PC-3 (cell line): ENCODE measurements at regions not wholly inside any gene's neighbourhood (a gene's known extent, or its start where the extent isn't known, plus 50 kb on each side); places are given as distances from the start of the nearest gene placed in this dataset.

Experiments used
- ATAC-seq: fragments of 200-7000 bp; cut with Tn5 transposase; 2 replicates; pipeline ENCODE4 v1.9.1; 2020; ENCODE audit warnings: mild to moderate bottlenecking, moderate library complexity
- BruUV-seq: library from RNA; stranded (reverse); fragments of 400-500 nt; replicated peaks from 2 replicates; lab custom pipeline; 2021; lab: Mats Ljungman, UMichigan
- CTCF ChIA-PET: fragments of 300-600 bp; sonication (Branson Sonifier 250); formaldehyde crosslinking; loops from one replicate; lab custom pipeline; 2022; ENCODE audit warnings: antibody characterized with exemption; lab: Charles Lee
- POLR2A ChIA-PET: fragments of 300-600 bp; sonication (Branson Sonifier 250); formaldehyde crosslinking; loops from one replicate; lab custom pipeline; 2022; ENCODE audit warnings: antibody characterized with exemption; ENCODE audit not compliant: unreplicated experiment; lab: Charles Lee
- DNase-seq: peaks from one replicate; pipeline ENCODE4 v3.0.0-alpha.2; 2015
- H2AFZ ChIP-seq: fragments of 300-600 bp; sonication (generic); 2 replicates; pipeline ENCODE4 v1.6.0; 2016; ENCODE audit warnings: antibody characterized with exemption, low read length
- H3F3A ChIP-seq: fragments of 300-600 bp; sonication (generic); one replicate; pipeline ENCODE4 v1.6.0; 2017; ENCODE audit warnings: antibody characterized with exemption, low read length, control low read depth, mild to moderate bottlenecking; ENCODE audit not compliant: unreplicated experiment
- H3K27ac ChIP-seq: fragments of 300-600 bp; sonication (generic); 2 replicates; pipeline ENCODE4 v1.5.1; 2016; ENCODE audit warnings: mild to moderate bottlenecking, low read length
- H3K27me3 ChIP-seq: fragments of 300-600 bp; sonication (generic); 2 replicates; pipeline ENCODE4 v1.6.1; 2016; ENCODE audit warnings: low read length, mixed read lengths
- H3K36me3 ChIP-seq: fragments of 300-600 bp; sonication (generic); 2 replicates; pipeline ENCODE4 v1.6.1; 2016; ENCODE audit warnings: low read depth, mixed run types, low read length, mixed read lengths
- H3K4me1 ChIP-seq: fragments of 300-600 bp; sonication (generic); 2 replicates; pipeline ENCODE4 v1.5.1; 2016; ENCODE audit warnings: low read length; ENCODE audit not compliant: insufficient read depth
- H3K4me2 ChIP-seq: fragments of 300-600 bp; sonication (generic); 2 replicates; pipeline ENCODE4 v1.6.0; 2016; ENCODE audit warnings: low read length
- H3K4me3 ChIP-seq: fragments of 300-600 bp; sonication (generic); 2 replicates; pipeline ENCODE4 v1.5.1; 2016; ENCODE audit warnings: mild to moderate bottlenecking, low read length, mixed read lengths
- H3K79me2 ChIP-seq: fragments of 300-600 bp; sonication (generic); 2 replicates; pipeline ENCODE4 v1.6.1; 2017; ENCODE audit warnings: low read length, mixed read lengths
- H3K9ac ChIP-seq: fragments of 300-600 bp; sonication (generic); 2 replicates; pipeline ENCODE4 v1.6.0; 2016; ENCODE audit warnings: mild to moderate bottlenecking, low read length
- H3K9me2 ChIP-seq: fragments of 300-600 bp; sonication (generic); replicated peaks from 2 replicates; pipeline ENCODE4 v1.6.1; 2016; ENCODE audit warnings: mixed run types, low read length, mixed read lengths
- H3K9me3 ChIP-seq: fragments of 300-600 bp; sonication (generic); 2 replicates; pipeline ENCODE4 v1.6.1; 2016; ENCODE audit warnings: low read length, mixed read lengths
- H4K20me1 ChIP-seq: fragments of 300-600 bp; sonication (generic); 2 replicates; pipeline ENCODE4 v1.6.1; 2016; ENCODE audit warnings: low read length, mixed read lengths
- EZH2 ChIP-seq: fragments of 300-600 bp; sonication (generic); IDR thresholded peaks from one replicate; pipeline ENCODE4 v1.6.1; 2017; ENCODE audit warnings: antibody characterized with exemption, mild to moderate bottlenecking, low read length; ENCODE audit not compliant: unreplicated experiment
- EZH2phosphoT487 ChIP-seq: fragments of 300-600 bp; sonication (generic); IDR thresholded peaks from 2 replicates; pipeline ENCODE4 v1.6.1; 2018; ENCODE audit warnings: mild to moderate bottlenecking, antibody characterized with exemption, low read length, borderline replicate concordance
- intact Hi-C: fragments of 100-400 bp; cut with micrococcal nuclease; formaldehyde crosslinking; loops from 2 replicates; pipeline ENCODE4 v1.9.0; 2023
- TF ChIP-seq, protein P1 (sequence below): fragments of 300-600 bp; sonication (generic); conservative IDR thresholded peaks from 2 replicates; pipeline ENCODE4 v1.5.1; 2017; ENCODE audit warnings: antibody characterized with exemption, low read depth, mild to moderate bottlenecking, low read length

DNA sequence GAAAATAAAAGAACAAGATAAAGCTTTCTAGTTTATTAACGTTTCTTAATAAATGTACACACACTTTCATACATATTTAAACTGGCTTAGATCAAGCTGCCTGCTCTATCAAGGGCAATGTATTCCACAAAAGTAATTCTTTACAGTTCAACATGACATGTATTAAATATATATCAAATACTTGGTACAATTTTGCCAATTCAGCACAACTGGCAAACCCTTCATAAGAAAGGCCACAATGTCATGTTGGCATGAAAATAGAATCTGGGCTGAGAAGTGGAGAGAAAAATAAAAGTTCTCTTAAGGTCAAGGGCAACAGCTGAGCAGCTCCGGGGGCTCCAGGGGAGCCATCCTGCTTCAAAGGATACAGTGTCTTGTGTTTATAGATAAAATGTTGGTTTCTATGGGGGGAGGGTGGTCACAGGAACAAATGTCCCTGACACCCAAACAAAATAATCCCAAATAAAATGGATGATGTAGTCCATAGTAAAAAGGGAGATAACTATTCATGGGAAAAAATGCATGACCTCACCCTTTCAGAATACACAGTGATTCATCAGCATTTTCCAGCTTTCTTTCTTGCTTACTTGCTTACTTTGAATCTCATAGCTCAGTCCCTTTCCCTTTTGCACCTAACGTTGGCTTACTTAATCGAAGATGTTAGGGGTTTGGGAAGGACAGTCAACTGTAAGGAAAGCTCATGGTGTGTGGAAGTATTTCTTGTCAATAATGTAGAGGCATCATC, 494.9 kb downstream of the NYAP2 start:
- TF ChIP-seq, protein P1, sequence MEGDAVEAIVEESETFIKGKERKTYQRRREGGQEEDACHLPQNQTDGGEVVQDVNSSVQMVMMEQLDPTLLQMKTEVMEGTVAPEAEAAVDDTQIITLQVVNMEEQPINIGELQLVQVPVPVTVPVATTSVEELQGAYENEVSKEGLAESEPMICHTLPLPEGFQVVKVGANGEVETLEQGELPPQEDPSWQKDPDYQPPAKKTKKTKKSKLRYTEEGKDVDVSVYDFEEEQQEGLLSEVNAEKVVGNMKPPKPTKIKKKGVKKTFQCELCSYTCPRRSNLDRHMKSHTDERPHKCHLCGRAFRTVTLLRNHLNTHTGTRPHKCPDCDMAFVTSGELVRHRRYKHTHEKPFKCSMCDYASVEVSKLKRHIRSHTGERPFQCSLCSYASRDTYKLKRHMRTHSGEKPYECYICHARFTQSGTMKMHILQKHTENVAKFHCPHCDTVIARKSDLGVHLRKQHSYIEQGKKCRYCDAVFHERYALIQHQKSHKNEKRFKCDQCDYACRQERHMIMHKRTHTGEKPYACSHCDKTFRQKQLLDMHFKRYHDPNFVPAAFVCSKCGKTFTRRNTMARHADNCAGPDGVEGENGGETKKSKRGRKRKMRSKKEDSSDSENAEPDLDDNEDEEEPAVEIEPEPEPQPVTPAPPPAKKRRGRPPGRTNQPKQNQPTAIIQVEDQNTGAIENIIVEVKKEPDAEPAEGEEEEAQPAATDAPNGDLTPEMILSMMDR, result no peak
- no peak for TF ChIP-seq EZH2
- no peak for TF ChIP-seq EZH2phosphoT487
- H4K20me1 ChIP-seq, result no peaks in the 10 kb centered on the region
- peak; percentile 90 for ATAC-seq
- BruUV-seq, result no TSS peak
- H3K4me3 ChIP-seq, result no peak overlapping the region
- H3K36me3 ChIP-seq, result no peaks in the 10 kb centered on the region
- H2AFZ ChIP-seq, result peak overlapping the region; percentile 24; the same call in 1 of the 2 replicates
- no peaks in the 10 kb centered on the region for H3K79me2 ChIP-seq
- intact Hi-C loops, result loop anchor here (5.0 to 10.0 kb wide), 3 partner anchors 130 to 533 kb away; no protein-coding TSS in a partner anchor
- peak; percentile 81 for DNase-seq
- CTCF ChIA-PET, result interaction anchor here (0.6 kb wide), 1 partner anchor 224 kb away, joined by 3 read pairs; no protein-coding TSS in a partner anchor
- peak overlapping the region; percentile 33 for H3K9ac ChIP-seq
- H3K4me2 ChIP-seq, result peak overlapping the region; percentile 65
- peak overlapping the region; percentile 62 for H3K27ac ChIP-seq
- H3K4me1 ChIP-seq, result peaks cover 25% of the 10 kb centered on the region
- POLR2A ChIA-PET, result interaction anchor here (0.6 kb wide), 3 partner anchors 71 to 226 kb away, joined by 3 to 10 read pairs (median 5); no protein-coding TSS in a partner anchor
- H3F3A ChIP-seq, result no peaks in the 10 kb centered on the region
- no peaks in the 10 kb centered on the region for H3K9me2 ChIP-seq
- H3K9me3 ChIP-seq, result no peaks in the 10 kb centered on the region
- no peaks in the 10 kb centered on the region for H3K27me3 ChIP-seq

DNA sequence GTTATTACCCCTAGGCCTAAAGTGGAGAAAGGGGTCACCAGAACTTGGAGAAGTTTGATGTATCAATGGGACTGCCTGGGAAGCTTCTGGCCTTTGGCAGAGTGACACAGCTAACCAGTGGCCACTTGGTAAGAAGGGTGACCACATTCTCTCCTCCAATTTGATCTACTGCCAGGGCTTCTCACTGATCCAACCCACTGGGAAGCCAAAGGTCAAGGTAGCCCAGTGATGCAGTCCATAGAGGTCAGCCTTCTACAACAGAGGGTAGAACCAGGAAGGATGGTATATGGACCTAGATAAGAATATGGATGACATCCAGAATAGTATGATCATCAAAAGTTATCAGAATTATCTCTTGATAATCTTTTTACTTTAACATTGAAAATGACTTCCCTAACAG, 493.6 kb downstream of the NYAP2 start:
- Histone ChIP-seq H3K9me2 (no peaks in the 10 kb centered on the region), H3K27ac (no peak overlapping the region), H3K4me3 (no peak overlapping the region), H2AFZ (no peak overlapping the region), H3K9ac (no peak overlapping the region), H3K4me1 (peaks cover 33% of the 10 kb centered on the region), H3F3A (no peaks in the 10 kb centered on the region), H4K20me1 (no peaks in the 10 kb centered on the region), H3K27me3 (no peaks in the 10 kb centered on the region), H3K4me2 (no peak overlapping the region), H3K36me3 (no peaks in the 10 kb centered on the region), H3K79me2 (no peaks in the 10 kb centered on the region), H3K9me3 (no peaks in the 10 kb centered on the region)
- POLR2A ChIA-PET, result no interaction called here
- TF ChIP-seq EZH2phosphoT487 (no peak), EZH2 (no peak)
- TF ChIP-seq, protein P1, result no peak
- DNase-seq (no peak), ATAC-seq (no peak)
- intact Hi-C loops, result loop anchor here (2.0 to 10.0 kb wide), 4 partner anchors 132 to 534 kb away; no protein-coding TSS in a partner anchor
- no TSS peak for BruUV-seq
- CTCF ChIA-PET, result no interaction called here

DNA sequence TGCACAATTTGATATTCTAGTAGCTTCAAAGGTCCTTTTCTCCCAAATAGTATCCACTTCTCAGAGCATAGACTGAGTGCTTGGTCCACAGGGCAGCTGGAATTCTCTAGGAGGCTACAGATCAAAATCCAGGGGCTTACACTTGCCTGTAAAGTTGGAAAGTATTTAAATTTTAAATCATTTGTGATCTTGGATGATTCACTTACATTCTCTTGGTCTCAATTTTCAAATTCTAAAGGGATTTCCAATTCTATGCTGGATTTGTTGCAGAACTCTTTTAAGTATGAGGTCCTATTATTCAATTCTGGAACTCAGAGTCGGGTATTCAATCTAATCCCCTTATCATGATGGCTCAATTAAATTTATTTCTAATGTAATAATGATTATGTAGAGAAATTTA, 492.3 kb downstream of the NYAP2 start:
- intact Hi-C loops, result loop anchor here (2.0 to 10.0 kb wide), 4 partner anchors 133 to 536 kb away; no protein-coding TSS in a partner anchor

More for the DNA sequence above, 492.3 kb downstream of the NYAP2 start:
- CTCF ChIA-PET, result interaction anchor here (0.5 kb wide), 1 partner anchor 226 kb away, joined by 4 read pairs; no protein-coding TSS in a partner anchor
- BruUV-seq, result no TSS peak
- no peaks in the 10 kb centered on the region for H3F3A ChIP-seq
- POLR2A ChIA-PET, result no interaction called here
- no peak for TF ChIP-seq EZH2phosphoT487
- no peak for TF ChIP-seq EZH2
- TF ChIP-seq, protein P1, result no peak
- H3K9me3 ChIP-seq, result no peaks in the 10 kb centered on the region
- no peak for ATAC-seq
- H3K36me3 ChIP-seq, result no peaks in the 10 kb centered on the region
- no peak overlapping the region for H3K4me3 ChIP-seq
- DNase-seq, result no peak
- no peaks in the 10 kb centered on the region for H3K27me3 ChIP-seq
- H2AFZ ChIP-seq, result no peak overlapping the region
- no peak overlapping the region for H3K9ac ChIP-seq
- no peak overlapping the region for H3K4me2 ChIP-seq
- H3K4me1 ChIP-seq, result peaks cover 33% of the 10 kb centered on the region
- no peaks in the 10 kb centered on the region for H3K79me2 ChIP-seq
- H4K20me1 ChIP-seq, result no peaks in the 10 kb centered on the region
- H3K27ac ChIP-seq, result no peak overlapping the region
- H3K9me2 ChIP-seq, result no peaks in the 10 kb centered on the region
